Endodermal cell (in vitro differentiated cells): ENCODE measurements at regions not wholly inside any gene's neighbourhood (a gene's known extent, or its start where the extent isn't known, plus 50 kb on each side); places are given as distances from the start of the nearest gene placed in this dataset.

ENCODE experiments used
- DNase-seq: peaks from one replicate; pipeline ENCODE4 v3.0.0-alpha.2; 2017
- H3K27ac ChIP-seq: 2 replicates; pipeline ENCODE4 v1.5.1; 2013; ENCODE audit warnings: mild to moderate bottlenecking, low read depth, low read length, moderate library complexity
- H3K27me3 ChIP-seq: 2 replicates; pipeline ENCODE4 v1.6.1; 2013; ENCODE audit warnings: mild to moderate bottlenecking, low read length, moderate library complexity; ENCODE audit not compliant: insufficient read depth, control insufficient read depth, poor library complexity, severe bottlenecking
- H3K36me3 ChIP-seq: 2 replicates; pipeline ENCODE4 v1.7.0; 2013; ENCODE audit warnings: mild to moderate bottlenecking, low read length, moderate library complexity; ENCODE audit not compliant: control insufficient read depth, insufficient read depth
- H3K4me1 ChIP-seq: one replicate; pipeline ENCODE4 v1.7.0; 2013; ENCODE audit warnings: low read length; ENCODE audit not compliant: control insufficient read depth, insufficient read depth
- H3K4me3 ChIP-seq: 2 replicates; pipeline ENCODE4 v1.5.1; 2013; ENCODE audit warnings: mild to moderate bottlenecking, low read length, moderate library complexity
- H3K9ac ChIP-seq: 2 replicates; pipeline ENCODE4 v1.6.1; 2013; ENCODE audit warnings: mild to moderate bottlenecking, low read length, moderate library complexity; ENCODE audit not compliant: poor library complexity, severe bottlenecking; ENCODE audit errors: extremely low read depth
- H3K9me3 ChIP-seq: 2 replicates; pipeline ENCODE4 v1.6.1; 2013; ENCODE audit warnings: mild to moderate bottlenecking, low read length, moderate library complexity; ENCODE audit not compliant: control insufficient read depth
- H3K27ac Mint-ChIP-seq: 2 replicates; pipeline ENCODE4 v1.8.0; 2020; ENCODE audit warnings: mixed read lengths
- H3K27me3 Mint-ChIP-seq: 2 replicates; pipeline ENCODE4 v1.8.0; 2021; ENCODE audit warnings: mild to moderate bottlenecking, mixed read lengths; ENCODE audit not compliant: insufficient read depth
- H3K36me3 Mint-ChIP-seq: 2 replicates; pipeline ENCODE4 v1.8.0; 2020; ENCODE audit warnings: low read depth, mixed read lengths
- H3K4me1 Mint-ChIP-seq: 2 replicates; pipeline ENCODE4 v1.8.0; 2020; ENCODE audit warnings: mixed read lengths
- H3K4me3 Mint-ChIP-seq: 2 replicates; pipeline ENCODE4 v1.8.0; 2020; ENCODE audit warnings: mild to moderate bottlenecking, moderate library complexity, mixed read lengths
- H3K9me3 Mint-ChIP-seq: 2 replicates; pipeline ENCODE4 v1.8.0; 2020; ENCODE audit warnings: mild to moderate bottlenecking, mixed read lengths
- CTCF ChIP-seq: fragments of 200-600 bp; sonication (generic); conservative IDR thresholded peaks from 2 replicates; pipeline ENCODE4 v1.5.0; 2021; ENCODE audit warnings: antibody characterized with exemption, mild to moderate bottlenecking
- WGBS, 2 experiments: methylation state at CpG; one replicate each; pipeline versions ENCODE4 v1.1.5 to v1.1.7; 2013; ENCODE audit warnings: missing lambda C conversion rate in 2 of 2, mixed read lengths in 1 of 2; ENCODE audit not compliant: insufficient coverage in 1 of 2, insufficient read length in 1 of 2; 5-methylcytosine and 5-hydroxymethylcytosine counted together

- Mint-ChIP-seq H3K27me3 (no peaks in the 10 kb centered on the region), H3K4me3 (no peak overlapping the region), H3K9me3 (no peaks in the 10 kb centered on the region), H3K4me1 (no peaks in the 10 kb centered on the region), H3K36me3 (no peaks in the 10 kb centered on the region), H3K27ac (peak overlapping the region; percentile 8)
- WGBS, 2 experiments, result 77 to 100% methylated on average over 1 to 2 of the region's 2 CpGs
- Histone ChIP-seq H3K4me1 (no peaks in the 10 kb centered on the region), H3K27ac (no peak overlapping the region), H3K27me3 (no peaks in the 10 kb centered on the region), H3K9me3 (no peaks in the 10 kb centered on the region), H3K36me3 (no peaks in the 10 kb centered on the region), H3K4me3 (no peak overlapping the region), H3K9ac (no peak overlapping the region)
- TF ChIP-seq CTCF, result no peak
- DNase-seq, result no peak
Measured at GRCh38 chr2:215866606-215867005, 146.7 kb downstream of the MREG start.

GRCh38 chr2:215863687-215864086 lies 149.7 kb downstream of the MREG start:
- TF ChIP-seq CTCF, result no peak
- no peaks in the 10 kb centered on the region for H3K27me3 ChIP-seq

GRCh38 chr2:215862351-215862771 lies 151.0 kb downstream of the MREG start:
- H3K4me3 ChIP-seq, result no peak overlapping the region
- H3K27me3 ChIP-seq, result no peaks in the 10 kb centered on the region
- Mint-ChIP-seq H3K4me3 (no peak overlapping the region), H3K9me3 (no peaks in the 10 kb centered on the region), H3K27me3 (no peaks in the 10 kb centered on the region), H3K36me3 (no peaks in the 10 kb centered on the region), H3K4me1 (peaks cover 4% of the 10 kb centered on the region), H3K27ac (no peak overlapping the region)
- H3K9ac ChIP-seq, result no peak overlapping the region
- WGBS, 2 experiments, result 95% methylated on average over 3 of the region's 3 CpGs; no CpG with 5 or more reads in 1 of the 2 experiments
- no peak for DNase-seq
- no peak for TF ChIP-seq CTCF
- H3K4me1 ChIP-seq, result no peaks in the 10 kb centered on the region
- H3K36me3 ChIP-seq, result no peaks in the 10 kb centered on the region
- no peaks in the 10 kb centered on the region for H3K9me3 ChIP-seq
- no peak overlapping the region for H3K27ac ChIP-seq

More at GRCh38 chr2:215863687-215864086, 149.7 kb downstream of the MREG start:
- no peak for DNase-seq
- peaks cover 4% of the 10 kb centered on the region for H3K4me1 Mint-ChIP-seq
- no peaks in the 10 kb centered on the region for H3K27me3 Mint-ChIP-seq
- H3K36me3 Mint-ChIP-seq, result no peaks in the 10 kb centered on the region
- no peaks in the 10 kb centered on the region for H3K9me3 Mint-ChIP-seq
- Histone ChIP-seq H3K9me3 (no peaks in the 10 kb centered on the region), H3K36me3 (no peaks in the 10 kb centered on the region), H3K4me3 (no peak overlapping the region), H3K9ac (no peak overlapping the region), H3K27ac (no peak overlapping the region), H3K4me1 (no peaks in the 10 kb centered on the region)
- H3K4me3 Mint-ChIP-seq, result no peak overlapping the region
- H3K27ac Mint-ChIP-seq, result no peak overlapping the region
- WGBS, 2 experiments, result 84 to 94% methylated on average over 2 of the region's 2 CpGs
